Fibroblast of mammary gland (primary cell): ENCODE measurements at regions not wholly inside any gene's neighbourhood (a gene's known extent, or its start where the extent isn't known, plus 50 kb on each side); places are given as distances from the start of the nearest gene placed in this dataset.
A peak's percentile ranks its signal among the peaks of the same experiment; 100 is the strongest.

Source experiments
- DNase-seq: peaks from one replicate; pipeline ENCODE4 v3.0.0-alpha.2; 2010; ENCODE audit warnings: low read depth
- H3K4me3 ChIP-seq: 2 replicates; pipeline ENCODE4 v1.5.1; 2011; ENCODE audit warnings: low read depth, mild to moderate bottlenecking, low read length, moderate library complexity; ENCODE audit not compliant: control insufficient read depth
- TF ChIP-seq, protein P1 (sequence below): conservative IDR thresholded peaks from 2 replicates; pipeline ENCODE4 v1.5.1; 2011; ENCODE audit warnings: low read depth, low read length, inconsistent platforms; ENCODE audit not compliant: control insufficient read depth, insufficient read depth

DNA sequence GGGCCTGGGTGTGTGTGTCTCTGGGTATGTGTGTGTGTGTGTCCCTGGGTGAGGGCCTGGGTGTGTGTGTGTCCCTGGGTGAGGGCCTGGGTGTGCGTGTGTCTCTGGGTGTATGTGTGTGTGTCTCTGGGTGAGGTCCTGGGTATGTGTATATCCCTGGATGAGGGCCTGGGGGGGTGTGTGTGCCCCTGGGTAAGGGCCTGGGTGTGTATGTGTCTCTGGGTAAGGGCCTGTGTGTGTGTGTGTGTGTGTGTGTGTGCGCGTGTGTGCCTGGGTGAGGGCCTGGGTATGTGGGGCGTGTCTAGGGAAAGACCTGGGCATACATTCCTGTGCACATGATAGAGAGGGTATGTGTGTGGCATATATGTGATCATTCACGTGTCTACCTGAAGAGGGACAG, 155.1 kb upstream of the ZC3H12A start:
- DNase-seq: no peak
- TF ChIP-seq, protein P1, sequence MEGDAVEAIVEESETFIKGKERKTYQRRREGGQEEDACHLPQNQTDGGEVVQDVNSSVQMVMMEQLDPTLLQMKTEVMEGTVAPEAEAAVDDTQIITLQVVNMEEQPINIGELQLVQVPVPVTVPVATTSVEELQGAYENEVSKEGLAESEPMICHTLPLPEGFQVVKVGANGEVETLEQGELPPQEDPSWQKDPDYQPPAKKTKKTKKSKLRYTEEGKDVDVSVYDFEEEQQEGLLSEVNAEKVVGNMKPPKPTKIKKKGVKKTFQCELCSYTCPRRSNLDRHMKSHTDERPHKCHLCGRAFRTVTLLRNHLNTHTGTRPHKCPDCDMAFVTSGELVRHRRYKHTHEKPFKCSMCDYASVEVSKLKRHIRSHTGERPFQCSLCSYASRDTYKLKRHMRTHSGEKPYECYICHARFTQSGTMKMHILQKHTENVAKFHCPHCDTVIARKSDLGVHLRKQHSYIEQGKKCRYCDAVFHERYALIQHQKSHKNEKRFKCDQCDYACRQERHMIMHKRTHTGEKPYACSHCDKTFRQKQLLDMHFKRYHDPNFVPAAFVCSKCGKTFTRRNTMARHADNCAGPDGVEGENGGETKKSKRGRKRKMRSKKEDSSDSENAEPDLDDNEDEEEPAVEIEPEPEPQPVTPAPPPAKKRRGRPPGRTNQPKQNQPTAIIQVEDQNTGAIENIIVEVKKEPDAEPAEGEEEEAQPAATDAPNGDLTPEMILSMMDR: no peak
- no peak overlapping the region for H3K4me3 ChIP-seq

- no peak overlapping the region for H3K4me3 ChIP-seq
- TF ChIP-seq, protein P1: peak; percentile 80
- DNase-seq: peak; percentile 33
Measured at GRCh38 chr1:37323486-37324377, 150.6 kb upstream of the ZC3H12A start.

- H3K4me3 ChIP-seq: no peak overlapping the region
- DNase-seq: no peak
- TF ChIP-seq, protein P1: no peak
Measured at GRCh38 chr1:37325010-37325409, 149.4 kb upstream of the ZC3H12A start.

DNA sequence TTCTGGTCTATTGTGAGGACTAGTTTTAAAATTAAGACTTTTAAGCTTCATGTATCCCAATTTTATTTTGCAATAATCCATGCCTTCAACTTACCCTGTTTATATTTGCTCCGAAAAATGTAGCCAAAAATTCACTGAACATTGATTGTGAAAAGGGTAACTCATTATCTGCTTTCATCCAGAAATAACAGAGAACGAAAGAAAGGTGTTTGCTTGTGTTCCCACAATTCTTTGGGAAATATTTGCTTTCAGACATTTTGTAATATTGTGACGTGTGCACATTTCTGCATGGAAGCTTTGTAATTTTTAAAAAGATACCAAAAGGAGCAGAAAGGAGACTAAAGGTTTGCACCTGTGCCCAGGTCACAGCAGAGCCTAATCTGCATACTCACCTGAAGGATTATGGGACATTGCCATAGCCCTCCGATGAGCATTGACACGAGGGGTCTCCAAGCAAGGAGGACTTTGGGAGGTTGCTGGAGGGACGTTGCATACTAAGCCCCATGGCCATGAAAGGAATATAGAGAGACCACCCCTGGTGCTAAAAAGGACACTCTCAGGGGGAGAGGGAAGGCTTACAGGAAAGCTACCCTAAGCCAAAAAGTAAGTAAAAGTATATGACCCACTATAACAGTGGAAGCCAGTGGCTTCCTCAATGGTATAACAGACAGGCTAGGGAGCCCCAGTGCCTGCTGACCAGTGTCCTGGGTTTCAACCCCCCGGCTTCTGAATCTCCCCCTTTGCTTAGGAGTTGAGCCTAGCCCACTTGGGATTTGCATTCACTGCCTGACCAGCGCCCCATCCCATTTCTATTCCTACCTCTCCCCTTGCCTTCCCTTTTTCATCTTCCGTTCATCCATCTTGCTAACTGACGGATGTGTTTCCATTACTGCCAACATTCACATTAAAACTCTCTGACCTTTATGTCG, 148.6 kb upstream of the ZC3H12A start:
- H3K4me3 ChIP-seq: no peak overlapping the region
- DNase-seq: no peak
- TF ChIP-seq, protein P1: no peak

DNA sequence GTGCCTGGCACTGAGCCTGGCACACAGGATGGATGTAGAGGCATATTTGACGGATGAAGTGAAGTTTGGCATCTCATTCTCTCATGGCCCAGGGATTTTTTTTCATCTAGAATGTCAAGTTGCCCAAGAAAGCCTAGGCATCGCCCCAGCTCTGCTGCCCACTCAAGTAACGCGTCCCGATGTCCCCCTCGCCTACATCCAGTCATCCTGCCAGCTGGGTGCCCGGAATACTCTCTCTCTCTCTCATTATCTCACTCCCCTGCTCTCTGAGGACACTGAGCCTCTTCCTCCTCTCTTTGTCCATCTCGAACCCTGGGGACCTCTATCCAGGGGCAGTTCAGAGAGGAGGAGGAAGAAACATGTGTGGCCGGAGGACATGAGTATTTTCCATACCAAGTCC, 142.3 kb upstream of the ZC3H12A start:
- no peak overlapping the region for H3K4me3 ChIP-seq
- DNase-seq: no peak
- TF ChIP-seq, protein P1: no peak

DNA sequence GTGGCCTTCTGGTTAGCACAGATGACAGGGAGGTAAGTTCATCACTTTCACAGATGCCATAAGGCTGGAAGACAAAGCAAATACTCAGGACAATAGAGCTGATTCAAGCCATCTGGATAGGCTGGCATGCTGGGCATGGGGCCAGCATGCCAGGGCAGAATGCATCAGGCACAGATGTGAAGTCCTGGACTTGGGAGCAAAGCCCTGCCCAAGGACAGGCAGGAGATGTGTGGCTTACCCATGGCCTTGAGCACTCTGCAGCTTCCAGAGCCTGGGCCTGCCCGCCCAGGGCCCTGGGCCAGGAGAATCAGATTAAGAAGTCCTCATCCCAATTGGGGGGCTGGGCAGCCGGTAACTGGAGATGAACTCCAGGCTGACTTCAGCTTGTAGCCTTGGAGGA, 135.7 kb upstream of the ZC3H12A start:
- H3K4me3 ChIP-seq: no peak overlapping the region
- TF ChIP-seq, protein P1: no peak
- DNase-seq: no peak
